Germinal center (tissue), 1 donor: ENCODE measurements at regions not wholly inside any gene's neighbourhood (a gene's known extent, or its start where the extent isn't known, plus 50 kb on each side); places are given as distances from the start of the nearest gene placed in this dataset.
A peak's percentile ranks its signal among the peaks of the same experiment; 100 is the strongest.

Experiments used
- DNase-seq: peaks from one replicate; pipeline ENCODE4 v3.0.0; 2012; ENCODE audit warnings: mixed read lengths, low spot score

GRCh38 chr5:157913575-157913974, 54.6 kb upstream of the CLINT1 start:
- DNase-seq: no peak

- peak; percentile 49 for DNase-seq
Observed at GRCh38 chr5:157912621-157913325, 53.8 kb upstream of the CLINT1 start.

- no peak for DNase-seq
Observed at GRCh38 chr5:157911568-157911967, 52.6 kb upstream of the CLINT1 start.
